Progenitor cell of endocrine pancreas (in vitro differentiated cells): ENCODE measurements at regions not wholly inside any gene's neighbourhood (a gene's known extent, or its start where the extent isn't known, plus 50 kb on each side); places are given as distances from the start of the nearest gene placed in this dataset.

Experiments used
- DNase-seq: peaks from one replicate; pipeline ENCODE4 v3.0.0; 2021; ENCODE audit warnings: low spot score; ENCODE audit not compliant: unreplicated experiment
- H3K27ac Mint-ChIP-seq: 2 replicates; pipeline ENCODE4 v1.8.0; 2021; ENCODE audit warnings: mild to moderate bottlenecking, moderate library complexity, mixed read lengths
- H3K27me3 Mint-ChIP-seq: 2 replicates; pipeline ENCODE4 v1.8.0; 2021; ENCODE audit warnings: mixed read lengths
- H3K36me3 Mint-ChIP-seq: 2 replicates; pipeline ENCODE4 v1.8.0; 2022; ENCODE audit warnings: mixed read lengths; ENCODE audit not compliant: insufficient read depth
- H3K4me1 Mint-ChIP-seq: 2 replicates; pipeline ENCODE4 v1.8.0; 2021; ENCODE audit warnings: low read depth, mixed read lengths
- H3K4me3 Mint-ChIP-seq: 2 replicates; pipeline ENCODE4 v1.8.0; 2021; ENCODE audit warnings: low read depth, mild to moderate bottlenecking, moderate library complexity, mixed read lengths
- H3K9me3 Mint-ChIP-seq: 2 replicates; pipeline ENCODE4 v1.8.0; 2021; ENCODE audit warnings: low read depth, mixed read lengths
- CTCF ChIP-seq: fragments of 200-600 bp; sonication (generic); IDR thresholded peaks from one replicate; pipeline ENCODE4 v1.5.0; 2021; ENCODE audit warnings: antibody characterized with exemption, mild to moderate bottlenecking; ENCODE audit not compliant: unreplicated experiment

- Mint-ChIP-seq H3K27ac (no peak overlapping the region), H3K27me3 (no peaks in the 10 kb centered on the region), H3K36me3 (no peaks in the 10 kb centered on the region), H3K9me3 (peaks cover 3% of the 10 kb centered on the region), H3K4me3 (no peak overlapping the region), H3K4me1 (no peaks in the 10 kb centered on the region)
- DNase-seq = no peak
- no peak for TF ChIP-seq CTCF
These were observed 1024.3 kb upstream of the MAP3K7 start for GRCh38 chr6:91611190-91611589.

- Mint-ChIP-seq H3K9me3 (peaks cover 3% of the 10 kb centered on the region), H3K36me3 (no peaks in the 10 kb centered on the region), H3K4me1 (no peaks in the 10 kb centered on the region), H3K27ac (no peak overlapping the region), H3K4me3 (no peak overlapping the region), H3K27me3 (no peaks in the 10 kb centered on the region)
- TF ChIP-seq CTCF = no peak
- DNase-seq = no peak
These were observed 1021.6 kb upstream of the MAP3K7 start for GRCh38 chr6:91608428-91608827.

GRCh38 chr6:91606148-91606901, 1019.5 kb upstream of the MAP3K7 start:
- no peak for DNase-seq
- Mint-ChIP-seq H3K4me3 (no peak overlapping the region), H3K4me1 (no peaks in the 10 kb centered on the region), H3K36me3 (no peaks in the 10 kb centered on the region), H3K27me3 (no peaks in the 10 kb centered on the region), H3K9me3 (peaks cover 3% of the 10 kb centered on the region), H3K27ac (no peak overlapping the region)
- TF ChIP-seq CTCF = no peak

GRCh38 chr6:91600561-91600960, 1013.7 kb upstream of the MAP3K7 start:
- DNase-seq = no peak
- H3K27me3 Mint-ChIP-seq = no peaks in the 10 kb centered on the region
- no peak overlapping the region for H3K27ac Mint-ChIP-seq
- H3K4me3 Mint-ChIP-seq = no peak overlapping the region
- H3K36me3 Mint-ChIP-seq = no peaks in the 10 kb centered on the region
- H3K9me3 Mint-ChIP-seq = no peaks in the 10 kb centered on the region
- TF ChIP-seq CTCF = no peak
- H3K4me1 Mint-ChIP-seq = no peaks in the 10 kb centered on the region

GRCh38 chr6:91590191-91590590, 1003.3 kb upstream of the MAP3K7 start:
- no peak for DNase-seq
- no peak overlapping the region for H3K4me3 Mint-ChIP-seq
- no peak for TF ChIP-seq CTCF
- no peaks in the 10 kb centered on the region for H3K4me1 Mint-ChIP-seq
- H3K27me3 Mint-ChIP-seq = no peaks in the 10 kb centered on the region
- no peaks in the 10 kb centered on the region for H3K9me3 Mint-ChIP-seq
- H3K27ac Mint-ChIP-seq = no peak overlapping the region
- no peaks in the 10 kb centered on the region for H3K36me3 Mint-ChIP-seq
